NCI-H446 treated with DMSO at 0.1 percent for 48 hours (cell line): ENCODE measurements at regions not wholly inside any gene's neighbourhood (a gene's known extent, or its start where the extent isn't known, plus 50 kb on each side); places are given as distances from the start of the nearest gene placed in this dataset.

Experiments used
- DNase-seq: peaks from one replicate; lab custom pipeline; 2025; lab: John Stamatoyannopoulos, UW

- no peak for DNase-seq
Observed at GRCh38 chr12:93104535-93104934, 175.4 kb upstream of the EEA1 start.

DNA sequence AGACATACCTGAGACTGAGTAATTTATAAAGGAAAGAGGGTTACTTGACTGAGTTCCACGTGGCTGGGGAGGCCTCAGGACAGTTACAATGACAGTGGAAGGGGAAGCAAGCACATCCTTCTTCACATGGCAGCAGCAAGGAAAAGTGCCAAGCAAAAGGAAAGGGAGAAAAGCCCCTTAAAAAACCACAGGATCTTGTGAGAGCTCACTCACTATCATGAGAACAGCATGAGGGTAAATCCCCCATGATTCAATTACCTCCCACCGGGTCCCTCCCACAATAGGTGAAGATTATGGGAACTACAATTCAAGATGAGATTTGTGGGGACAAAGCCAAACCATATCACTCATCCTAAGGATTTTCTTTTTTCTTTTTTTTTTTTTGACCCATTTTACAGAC is 177.8 kb upstream of the EEA1 start:
- DNase-seq: no peak

GRCh38 chr12:93107514-93108312 is 178.6 kb upstream of the EEA1 start:
- no peak for DNase-seq

DNA sequence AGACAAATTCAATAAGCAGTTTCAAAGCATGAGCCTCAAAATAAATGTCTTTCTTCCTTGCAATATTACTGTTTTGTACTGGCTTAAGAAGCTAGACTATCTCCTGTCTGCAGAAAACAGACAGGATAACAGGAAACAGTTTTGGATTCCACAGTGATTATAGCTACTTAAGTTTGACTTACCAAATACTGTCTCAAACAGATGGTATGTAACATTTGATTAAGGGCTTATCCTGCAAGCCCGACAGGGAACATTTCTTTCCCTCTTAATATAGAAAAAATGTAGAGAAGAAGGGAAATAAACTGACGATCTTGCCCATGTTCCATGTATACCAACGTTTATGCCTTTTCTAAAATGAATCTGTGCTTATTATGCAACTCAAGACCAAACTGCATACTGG is 179.9 kb upstream of the EEA1 start:
- no peak for DNase-seq

DNA sequence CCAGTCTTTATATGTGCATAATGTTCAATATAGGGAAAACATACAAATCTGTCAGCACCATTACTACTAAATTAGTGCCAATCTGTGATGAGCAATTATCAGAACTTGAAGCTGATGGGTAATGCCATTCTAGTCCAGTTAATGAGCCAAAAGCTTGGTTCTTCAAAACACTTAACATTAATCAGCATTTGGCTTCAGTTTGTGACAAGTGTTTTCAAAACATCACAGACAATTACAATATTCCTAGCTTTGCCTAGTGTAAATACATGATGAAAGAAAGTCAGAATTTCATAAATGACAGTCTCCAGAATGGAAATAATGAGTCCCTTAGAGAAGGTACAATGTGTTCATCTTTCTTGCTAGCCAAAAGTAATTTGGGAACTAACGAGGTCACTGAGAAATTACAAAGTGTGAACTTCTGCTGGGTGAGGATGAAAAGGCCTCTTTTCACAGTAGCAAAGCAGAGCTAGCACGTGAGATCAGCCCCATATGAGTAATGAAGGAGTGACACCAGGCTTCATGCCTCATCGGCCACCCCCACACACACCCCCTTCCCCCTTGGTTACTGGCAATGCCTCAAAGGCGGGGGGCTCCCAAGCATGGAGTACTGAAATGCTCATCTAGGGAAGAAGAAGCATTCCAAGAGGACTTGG is 180.6 kb upstream of the EEA1 start:
- peak; percentile 91 for DNase-seq

DNA sequence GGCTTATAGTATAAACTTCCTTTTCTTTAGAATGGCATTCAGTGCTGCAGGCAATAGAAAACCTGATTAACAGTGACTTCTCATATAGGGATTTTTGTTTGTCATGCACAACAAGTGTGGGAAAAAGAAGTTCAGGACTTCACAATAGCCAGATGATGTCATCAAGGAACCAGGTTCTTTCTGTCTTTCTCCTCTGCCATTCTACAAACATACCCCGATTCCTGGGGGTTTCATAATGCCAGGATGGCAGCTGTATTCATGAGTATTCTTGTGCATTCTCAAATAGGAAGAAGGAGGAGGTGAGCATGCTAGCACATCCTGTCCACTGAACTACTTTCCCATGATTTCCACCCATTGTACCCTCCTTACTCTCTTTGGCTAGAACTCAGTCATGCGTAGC is 182.7 kb upstream of the EEA1 start:
- no peak for DNase-seq

DNA sequence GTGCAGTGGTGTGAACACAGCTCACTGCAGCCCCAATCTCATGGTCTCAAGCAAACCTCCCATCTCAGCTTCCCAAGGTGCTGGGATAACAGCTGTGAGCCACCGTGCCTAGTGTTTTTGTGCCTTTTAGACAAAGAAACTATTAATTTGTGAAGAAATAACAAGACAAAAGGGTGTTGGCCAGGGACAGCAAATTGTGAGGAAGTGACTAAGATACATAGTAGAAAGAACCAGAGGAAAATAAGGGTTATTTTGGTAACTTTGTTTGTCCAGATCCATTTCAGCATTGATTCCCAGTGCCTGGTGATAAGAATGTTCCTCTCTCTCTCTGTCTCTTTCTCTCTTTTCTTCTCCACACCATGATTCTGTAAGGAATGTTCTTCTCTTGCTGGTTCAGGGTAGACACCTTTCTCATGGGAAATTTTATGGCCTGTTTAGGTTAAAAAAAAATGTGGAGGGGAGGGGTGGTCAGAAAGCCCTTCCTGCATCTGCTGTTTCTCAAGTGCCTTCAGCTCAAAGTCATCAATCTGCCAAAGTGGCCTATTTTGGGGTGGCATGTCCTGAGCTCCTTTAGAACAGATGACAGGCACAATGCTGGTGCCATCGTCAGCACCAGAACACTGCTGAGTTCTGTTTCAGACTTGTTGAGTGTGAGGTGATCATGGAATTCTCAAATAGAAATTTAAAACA is 184.4 kb upstream of the EEA1 start:
- no peak for DNase-seq

DNA sequence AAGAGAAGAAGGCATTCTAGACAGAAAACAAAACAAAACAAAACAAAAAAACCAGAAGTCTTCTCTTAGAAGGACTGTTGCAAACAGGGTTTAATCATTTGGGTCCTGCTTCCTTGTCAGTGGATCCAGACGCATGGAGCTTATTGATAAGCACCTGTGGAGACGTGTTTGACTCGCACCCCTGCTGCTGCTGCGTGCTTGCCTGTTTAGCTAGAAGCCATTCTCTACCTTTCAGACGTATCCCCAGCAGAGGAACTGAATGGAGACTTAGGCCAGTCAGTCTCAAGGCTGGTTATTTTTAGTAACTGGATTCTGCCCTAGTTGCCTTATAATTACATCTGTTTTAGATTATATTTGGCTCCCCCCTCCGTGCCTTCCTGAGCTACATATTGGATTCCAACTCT is 186.1 kb upstream of the EEA1 start:
- no peak for DNase-seq

GRCh38 chr12:93115646-93116045 is 186.6 kb upstream of the EEA1 start:
- no peak for DNase-seq

- no peak for DNase-seq
Observed at GRCh38 chr12:93116632-93117031, 187.5 kb upstream of the EEA1 start.

GRCh38 chr12:93121729-93122488 is 192.8 kb upstream of the EEA1 start:
- peak; percentile 45 for DNase-seq

DNA sequence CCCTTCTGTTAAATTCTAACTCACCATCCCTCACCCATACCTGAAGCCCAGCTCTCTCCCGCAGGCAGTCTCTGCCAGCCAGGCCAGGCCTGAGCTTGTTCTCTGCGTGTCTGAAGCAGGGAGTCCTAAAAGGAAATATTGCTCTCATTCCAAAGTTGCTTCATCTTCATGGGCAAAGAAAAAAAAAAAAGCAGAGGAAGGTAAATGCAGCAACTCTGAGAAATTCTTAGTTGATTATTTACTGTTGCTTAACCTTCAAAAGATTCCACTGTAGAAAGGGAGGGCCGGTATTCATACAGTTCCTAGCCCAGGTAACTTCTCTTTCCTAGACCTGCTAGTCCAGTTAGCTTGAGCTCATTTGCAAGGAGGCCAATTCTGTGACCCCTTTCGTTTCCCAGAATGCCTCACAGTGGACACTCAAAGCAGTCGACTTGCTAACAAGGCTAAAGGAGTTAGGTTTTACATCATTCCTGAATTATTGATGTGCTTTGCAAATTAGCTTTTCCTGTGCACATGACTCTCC is 193.5 kb upstream of the EEA1 start:
- DNase-seq: no peak

- no peak for DNase-seq
Observed at GRCh38 chr12:93125126-93125525, 196.0 kb upstream of the EEA1 start.

GRCh38 chr12:93126069-93126474 is 197.0 kb upstream of the EEA1 start:
- no peak for DNase-seq

DNA sequence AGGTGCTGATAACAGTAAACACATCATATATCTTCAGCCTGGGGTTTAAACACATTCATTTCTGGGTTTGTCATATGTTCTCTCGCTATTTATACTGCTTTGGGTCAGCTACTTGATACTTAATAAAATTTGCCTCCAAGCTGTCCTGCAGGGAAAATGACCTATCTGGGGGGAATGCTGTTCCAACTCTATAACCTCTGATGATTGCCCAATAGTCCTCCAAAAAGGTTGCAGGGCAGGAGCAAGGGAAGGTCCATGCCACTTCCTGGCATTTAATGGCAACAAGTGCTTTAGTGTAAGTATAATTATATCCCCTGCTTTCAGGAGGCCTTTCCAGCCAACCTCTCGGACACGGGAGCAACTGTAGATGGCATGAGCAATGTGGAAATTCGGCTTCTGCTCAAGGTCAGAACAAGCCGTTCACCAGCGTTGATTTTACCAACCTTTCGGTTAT is 198.0 kb upstream of the EEA1 start:
- DNase-seq: no peak

DNA sequence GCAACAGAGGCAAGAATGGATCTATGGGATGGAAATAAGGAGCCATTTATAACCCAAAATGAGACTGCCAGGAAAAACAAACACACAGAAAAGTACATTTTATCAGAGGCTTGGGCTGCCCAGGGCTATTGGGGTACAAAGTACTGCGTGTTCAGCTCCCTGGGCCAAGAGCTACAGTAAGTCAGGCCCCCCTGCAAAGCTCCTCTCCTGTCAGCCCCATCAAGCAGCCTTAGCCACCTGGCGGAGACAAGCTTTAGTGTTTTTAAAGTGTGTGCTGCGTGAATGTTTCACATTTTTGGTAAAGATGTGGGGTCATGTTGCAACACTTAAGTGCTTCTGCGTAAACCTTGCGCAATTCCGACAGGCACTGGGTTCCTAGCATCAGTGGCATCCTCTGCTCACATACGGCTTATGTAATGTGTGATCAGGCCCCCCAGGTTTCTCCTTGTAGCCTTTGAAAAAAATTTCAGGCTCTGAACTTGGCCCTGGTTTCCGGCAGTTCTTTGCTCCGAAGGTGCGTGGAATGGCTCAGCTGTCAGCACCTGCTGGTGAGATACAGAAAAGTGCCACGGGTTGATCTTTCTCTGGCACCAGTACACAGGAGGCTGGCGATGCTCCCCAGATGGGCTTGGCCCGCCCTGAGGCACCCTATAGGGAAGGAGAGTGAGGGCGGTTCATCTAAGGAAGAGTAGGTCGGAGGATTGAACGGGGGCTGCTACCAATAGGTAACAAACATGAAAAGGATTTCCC is 198.7 kb upstream of the EEA1 start:
- no peak for DNase-seq

DNA sequence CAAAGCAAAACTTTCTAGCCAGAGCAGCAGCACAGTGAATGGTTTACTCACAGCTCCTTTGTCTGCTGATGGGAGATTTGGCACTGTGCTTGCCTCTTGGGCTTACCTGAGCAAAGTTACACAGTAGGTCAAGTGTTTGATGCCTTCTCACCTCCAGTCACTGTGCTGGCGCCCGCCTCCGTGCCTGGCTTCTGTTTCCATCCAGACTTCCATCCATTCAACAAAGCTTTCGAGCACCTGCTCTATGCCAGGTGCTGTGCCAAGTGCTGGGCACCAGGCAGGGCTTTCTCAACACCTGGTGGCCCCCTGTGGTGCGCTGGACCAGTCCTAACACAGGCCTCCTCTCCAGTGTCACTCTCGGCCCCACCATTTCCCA is 199.2 kb upstream of the EEA1 start:
- no peak for DNase-seq

- no peak for DNase-seq
Observed at GRCh38 chr12:93130366-93131054, 201.4 kb upstream of the EEA1 start.

GRCh38 chr12:93133361-93133760 is 204.3 kb upstream of the EEA1 start:
- DNase-seq: no peak

DNA sequence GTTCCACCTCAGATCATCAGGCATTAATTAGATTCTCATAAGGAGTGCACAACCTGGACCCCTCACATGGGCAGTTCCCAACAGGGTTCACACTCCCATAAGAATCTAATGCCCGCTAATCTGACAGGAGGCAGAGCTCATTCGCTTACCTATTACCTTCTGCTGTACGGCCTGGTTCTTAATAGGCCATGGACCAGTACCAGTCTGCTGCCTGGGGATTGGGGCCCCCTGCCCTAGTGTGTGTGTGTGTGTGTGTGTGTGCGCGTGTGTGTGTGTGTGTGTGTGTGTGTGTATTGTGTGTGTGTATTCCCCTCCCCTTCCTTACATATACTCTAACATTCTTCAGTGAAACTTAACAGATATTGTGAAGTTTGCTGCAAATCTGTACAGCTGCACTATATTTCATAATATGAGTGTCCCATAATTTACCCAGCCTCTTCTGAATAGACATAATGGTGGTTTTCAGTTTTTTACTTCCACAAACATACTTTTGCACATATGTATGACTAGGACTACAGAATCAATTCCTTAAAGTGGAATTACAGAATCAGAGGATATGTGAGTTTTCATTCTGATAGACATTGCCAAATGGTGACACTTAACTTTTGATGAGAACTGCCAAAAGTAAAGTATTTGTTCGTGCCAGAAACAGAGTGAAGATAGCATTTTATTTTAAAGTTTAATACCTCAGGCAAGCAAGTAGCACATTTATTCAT is 205.2 kb upstream of the EEA1 start:
- DNase-seq: no peak
